ENCODE measurements at regions not wholly inside any gene's neighbourhood (a gene's known extent, or its start where the extent isn't known, plus 50 kb on each side); places are given as distances from the start of the nearest gene placed in this dataset.

DNA sequence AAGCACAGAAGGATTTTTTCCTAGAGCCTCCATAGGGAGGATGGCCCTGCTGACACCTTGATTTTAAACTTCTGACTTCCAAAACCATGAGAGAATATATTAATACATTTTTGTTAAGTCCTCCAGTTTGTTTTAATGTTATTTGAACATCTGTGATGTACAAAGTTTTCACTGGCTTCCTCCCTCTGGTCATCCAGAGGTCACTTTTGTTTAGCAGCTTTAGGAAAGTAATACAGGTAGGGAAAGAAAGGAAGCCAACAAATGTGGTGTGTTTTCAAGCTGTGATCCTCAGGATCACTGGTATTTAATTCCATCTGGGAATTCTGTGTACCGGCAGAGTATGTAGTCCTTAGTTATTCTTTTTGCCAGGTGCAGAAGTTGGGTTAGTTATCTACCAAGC lies 488.8 kb upstream of the ATXN8OS start:
- no peak overlapping the region for H3K4me2 ChIP-seq (ENCODE audit: control insufficient read depth, extremely low read depth, insufficient read depth, low read depth, low read length)
- H4K20me1 ChIP-seq (ENCODE audit: control insufficient read depth, extremely low read depth, insufficient read depth, low read length) = no peaks in the 10 kb centered on the region
- H3K36me3 ChIP-seq (ENCODE audit: control insufficient read depth in 2 of 2, extremely low read depth in 1 of 2, insufficient read depth in 2 of 2, low read length in 2 of 2) = no peaks in the 10 kb centered on the region
- H3K4me3 ChIP-seq (ENCODE audit: control insufficient read depth in 2 of 3, extremely low read depth in 1 of 3, insufficient read depth in 2 of 3, low read depth in 1 of 3, low read length in 3 of 3) = no peak overlapping the region
- no peak overlapping the region for H3K9ac ChIP-seq (ENCODE audit: control insufficient read depth, extremely low read depth, insufficient read depth, low read length)
- H3K27ac ChIP-seq (ENCODE audit: control insufficient read depth, insufficient read depth, low read length) = no peak overlapping the region
- H3K79me2 ChIP-seq (ENCODE audit: control insufficient read depth, insufficient read depth, low read length) = no peaks in the 10 kb centered on the region
- no peaks in the 10 kb centered on the region for H3K9me3 ChIP-seq (ENCODE audit: control insufficient read depth, low read depth, low read length)
- no peak for TF ChIP-seq EZH2 (IDR thresholded peaks at IDR 0.05; ENCODE audit: low read length)
- TF ChIP-seq, protein P1, sequence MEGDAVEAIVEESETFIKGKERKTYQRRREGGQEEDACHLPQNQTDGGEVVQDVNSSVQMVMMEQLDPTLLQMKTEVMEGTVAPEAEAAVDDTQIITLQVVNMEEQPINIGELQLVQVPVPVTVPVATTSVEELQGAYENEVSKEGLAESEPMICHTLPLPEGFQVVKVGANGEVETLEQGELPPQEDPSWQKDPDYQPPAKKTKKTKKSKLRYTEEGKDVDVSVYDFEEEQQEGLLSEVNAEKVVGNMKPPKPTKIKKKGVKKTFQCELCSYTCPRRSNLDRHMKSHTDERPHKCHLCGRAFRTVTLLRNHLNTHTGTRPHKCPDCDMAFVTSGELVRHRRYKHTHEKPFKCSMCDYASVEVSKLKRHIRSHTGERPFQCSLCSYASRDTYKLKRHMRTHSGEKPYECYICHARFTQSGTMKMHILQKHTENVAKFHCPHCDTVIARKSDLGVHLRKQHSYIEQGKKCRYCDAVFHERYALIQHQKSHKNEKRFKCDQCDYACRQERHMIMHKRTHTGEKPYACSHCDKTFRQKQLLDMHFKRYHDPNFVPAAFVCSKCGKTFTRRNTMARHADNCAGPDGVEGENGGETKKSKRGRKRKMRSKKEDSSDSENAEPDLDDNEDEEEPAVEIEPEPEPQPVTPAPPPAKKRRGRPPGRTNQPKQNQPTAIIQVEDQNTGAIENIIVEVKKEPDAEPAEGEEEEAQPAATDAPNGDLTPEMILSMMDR (optimal IDR thresholded peaks at IDR 0.05 in 1 of 3, IDR thresholded peaks at IDR 0.05 in 1 of 3, conservative IDR thresholded peaks at IDR 0.05 in 1 of 3; ENCODE audit: extremely low read depth in 1 of 3, insufficient read depth in 2 of 3, low read length in 3 of 3) = no peak
- dilution Hi-C loops (cut with MboI; ENCODE audit: extremely low pct_ligation_motif_present, low sequenced_read_pairs) = no loop called here
- no peaks in the 10 kb centered on the region for H3K9me1 ChIP-seq (ENCODE audit: control insufficient read depth, extremely low read depth, insufficient read depth, low read length)
- no peak overlapping the region for H2AFZ ChIP-seq (ENCODE audit: control insufficient read depth, low read length)
- no peaks in the 10 kb centered on the region for H3K4me1 ChIP-seq (ENCODE audit: control insufficient read depth, extremely low read depth, insufficient read depth, low read length)
- DNase-seq (ENCODE audit: low read depth, low spot score) (no peak), FAIRE-seq (no peak)
- no peaks in the 10 kb centered on the region for H3K27me3 ChIP-seq (ENCODE audit: control insufficient read depth, extremely low read depth, insufficient read depth, low read length)

DNA sequence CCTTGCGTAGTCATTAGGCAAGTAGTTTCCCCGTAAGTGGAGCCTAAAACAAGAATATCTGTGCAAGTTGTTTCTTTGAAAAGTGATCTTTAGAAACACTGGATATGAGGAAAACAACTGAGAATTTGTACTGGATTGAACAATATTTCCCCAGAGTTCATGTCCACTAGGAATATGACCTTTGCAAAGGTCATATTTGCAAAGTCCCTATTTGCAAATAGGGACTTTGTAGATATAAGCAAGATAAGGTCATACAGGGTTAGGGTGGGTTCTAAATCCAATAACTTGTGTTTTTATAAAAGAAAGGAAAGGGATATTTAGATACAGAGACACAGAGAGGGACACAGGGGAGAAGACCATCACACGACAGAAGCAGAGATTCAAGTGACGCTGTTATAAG lies 489.2 kb upstream of the ATXN8OS start:
- no peak overlapping the region for H2AFZ ChIP-seq (ENCODE audit: control insufficient read depth, low read length)
- no peaks in the 10 kb centered on the region for H4K20me1 ChIP-seq (ENCODE audit: control insufficient read depth, extremely low read depth, insufficient read depth, low read length)
- no peaks in the 10 kb centered on the region for H3K36me3 ChIP-seq (ENCODE audit: control insufficient read depth in 2 of 2, extremely low read depth in 1 of 2, insufficient read depth in 2 of 2, low read length in 2 of 2)
- FAIRE-seq (no peak), DNase-seq (ENCODE audit: low read depth, low spot score) (no peak)
- H3K9me3 ChIP-seq (ENCODE audit: control insufficient read depth, low read depth, low read length) = no peaks in the 10 kb centered on the region
- H3K9me1 ChIP-seq (ENCODE audit: control insufficient read depth, extremely low read depth, insufficient read depth, low read length) = no peaks in the 10 kb centered on the region
- no peaks in the 10 kb centered on the region for H3K4me1 ChIP-seq (ENCODE audit: control insufficient read depth, extremely low read depth, insufficient read depth, low read length)
- no peaks in the 10 kb centered on the region for H3K27me3 ChIP-seq (ENCODE audit: control insufficient read depth, extremely low read depth, insufficient read depth, low read length)
- H3K9ac ChIP-seq (ENCODE audit: control insufficient read depth, extremely low read depth, insufficient read depth, low read length) = no peak overlapping the region
- H3K4me2 ChIP-seq (ENCODE audit: control insufficient read depth, extremely low read depth, insufficient read depth, low read depth, low read length) = no peak overlapping the region
- dilution Hi-C loops (cut with MboI; ENCODE audit: extremely low pct_ligation_motif_present, low sequenced_read_pairs) = no loop called here
- no peaks in the 10 kb centered on the region for H3K79me2 ChIP-seq (ENCODE audit: control insufficient read depth, insufficient read depth, low read length)
- TF ChIP-seq, protein P1 (optimal IDR thresholded peaks at IDR 0.05 in 1 of 3, IDR thresholded peaks at IDR 0.05 in 1 of 3, conservative IDR thresholded peaks at IDR 0.05 in 1 of 3; ENCODE audit: extremely low read depth in 1 of 3, insufficient read depth in 2 of 3, low read length in 3 of 3) = no peak
- no peak for TF ChIP-seq EZH2 (IDR thresholded peaks at IDR 0.05; ENCODE audit: low read length)
- no peak overlapping the region for H3K27ac ChIP-seq (ENCODE audit: control insufficient read depth, insufficient read depth, low read length)
- H3K4me3 ChIP-seq (ENCODE audit: control insufficient read depth in 2 of 3, extremely low read depth in 1 of 3, insufficient read depth in 2 of 3, low read depth in 1 of 3, low read length in 3 of 3) = no peak overlapping the region

Data from keratinocyte (primary cell).